Loucy (cell line): ENCODE measurements at regions not wholly inside any gene's neighbourhood (a gene's known extent, or its start where the extent isn't known, plus 50 kb on each side); places are given as distances from the start of the nearest gene placed in this dataset.

ENCODE experiments used
- EZH2phosphoT487 ChIP-seq: fragments of 200-600 bp; IDR thresholded peaks from 2 replicates; pipeline ENCODE4 v1.6.1; 2018; ENCODE audit warnings: antibody characterized with exemption, mild to moderate bottlenecking, moderate library complexity, borderline replicate concordance
- TF ChIP-seq, protein P1 (sequence below): fragments of 200-600 bp; sonication (generic); conservative IDR thresholded peaks from 2 replicates; pipeline ENCODE4 v1.5.1; 2014; ENCODE audit warnings: mild to moderate bottlenecking, antibody characterized with exemption, low read length

- TF ChIP-seq, protein P1, sequence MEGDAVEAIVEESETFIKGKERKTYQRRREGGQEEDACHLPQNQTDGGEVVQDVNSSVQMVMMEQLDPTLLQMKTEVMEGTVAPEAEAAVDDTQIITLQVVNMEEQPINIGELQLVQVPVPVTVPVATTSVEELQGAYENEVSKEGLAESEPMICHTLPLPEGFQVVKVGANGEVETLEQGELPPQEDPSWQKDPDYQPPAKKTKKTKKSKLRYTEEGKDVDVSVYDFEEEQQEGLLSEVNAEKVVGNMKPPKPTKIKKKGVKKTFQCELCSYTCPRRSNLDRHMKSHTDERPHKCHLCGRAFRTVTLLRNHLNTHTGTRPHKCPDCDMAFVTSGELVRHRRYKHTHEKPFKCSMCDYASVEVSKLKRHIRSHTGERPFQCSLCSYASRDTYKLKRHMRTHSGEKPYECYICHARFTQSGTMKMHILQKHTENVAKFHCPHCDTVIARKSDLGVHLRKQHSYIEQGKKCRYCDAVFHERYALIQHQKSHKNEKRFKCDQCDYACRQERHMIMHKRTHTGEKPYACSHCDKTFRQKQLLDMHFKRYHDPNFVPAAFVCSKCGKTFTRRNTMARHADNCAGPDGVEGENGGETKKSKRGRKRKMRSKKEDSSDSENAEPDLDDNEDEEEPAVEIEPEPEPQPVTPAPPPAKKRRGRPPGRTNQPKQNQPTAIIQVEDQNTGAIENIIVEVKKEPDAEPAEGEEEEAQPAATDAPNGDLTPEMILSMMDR, result no peak
- no peak for TF ChIP-seq EZH2phosphoT487
Measured at GRCh38 chr3:13135811-13136321, 62.6 kb upstream of the IQSEC1 start.
